ENCODE measurements at regions not wholly inside any gene's neighbourhood (a gene's known extent, or its start where the extent isn't known, plus 50 kb on each side); places are given as distances from the start of the nearest gene placed in this dataset.
"Not testable (repeated sequence)": the region's sequence is repeated elsewhere in the genome, so short reads cannot be mapped to it uniquely, and the experiment has no call there.

- POLR2A ChIA-PET = no interaction called here
- no peak for DNase-seq (ENCODE audit: low read depth, low spot score)
- H3K4me3 ChIP-seq (ENCODE audit: low read depth, low read length) = no peak overlapping the region
- TF ChIP-seq CTCF (IDR thresholded peaks at IDR 0.05; ENCODE audit: insufficient read depth, low read length, missing control alignments) = no peak
- CTCF ChIA-PET = interaction anchor here (1.9 kb wide), 1 partner anchor 10 kb away, joined by 5 read pairs; no protein-coding TSS in a partner anchor
These were observed 60.7 kb upstream of the BOD1 start for GRCh38 chr5:173677125-173677672.

- no peak overlapping the region for H3K4me3 ChIP-seq (ENCODE audit: low read depth, low read length)
- no peak for TF ChIP-seq CTCF (IDR thresholded peaks at IDR 0.05; ENCODE audit: insufficient read depth, low read length, missing control alignments)
- ChIA-PET CTCF (no interaction called here), POLR2A (no interaction called here)
- no peak for DNase-seq (ENCODE audit: low read depth, low spot score)
These were observed 63.6 kb upstream of the BOD1 start for GRCh38 chr5:173679909-173680630.

GRCh38 chr5:173680660-173681242 is 64.3 kb upstream of the BOD1 start:
- H3K4me3 ChIP-seq (ENCODE audit: low read depth, low read length) = no peak overlapping the region
- TF ChIP-seq CTCF (IDR thresholded peaks at IDR 0.05; ENCODE audit: insufficient read depth, low read length, missing control alignments) = no peak
- ChIA-PET CTCF (no interaction called here), POLR2A (no interaction called here)
- DNase-seq (ENCODE audit: low read depth, low spot score) = no peak

GRCh38 chr5:173682313-173682712 is 65.9 kb upstream of the BOD1 start:
- DNase-seq (ENCODE audit: low read depth, low spot score) = no peak
- POLR2A ChIA-PET = no interaction called here
- no peak for TF ChIP-seq CTCF (IDR thresholded peaks at IDR 0.05; ENCODE audit: insufficient read depth, low read length, missing control alignments)
- H3K4me3 ChIP-seq (ENCODE audit: low read depth, low read length) = no peak overlapping the region
- CTCF ChIA-PET = no interaction called here

- not testable (repeated sequence) for DNase-seq (ENCODE audit: low read depth, low spot score); H3K4me3 ChIP-seq (ENCODE audit: low read depth, low read length)
- ChIA-PET CTCF (interaction anchor here (0.6 kb wide), 1 partner anchor 371 kb away, joined by 3 read pairs; no protein-coding TSS in a partner anchor), POLR2A (interaction anchor here (0.6 kb wide), 1 partner anchor 124 kb away, joined by 3 read pairs; no protein-coding TSS in a partner anchor)
These were observed 68.1 kb upstream of the BOD1 start for GRCh38 chr5:173684535-173684934.

- DNase-seq (ENCODE audit: low read depth, low spot score) = no peak
- TF ChIP-seq CTCF (IDR thresholded peaks at IDR 0.05; ENCODE audit: insufficient read depth, low read length, missing control alignments) = no peak
- no peak overlapping the region for H3K4me3 ChIP-seq (ENCODE audit: low read depth, low read length)
- POLR2A ChIA-PET = no interaction called here
- CTCF ChIA-PET = interaction anchor here (1.9 kb wide), 1 partner anchor 9 kb away, joined by 5 read pairs; no protein-coding TSS in a partner anchor
These were observed 70.5 kb upstream of the BOD1 start for GRCh38 chr5:173686950-173687349.
